ENCODE measurements at regions not wholly inside any gene's neighbourhood (a gene's known extent, or its start where the extent isn't known, plus 50 kb on each side); places are given as distances from the start of the nearest gene placed in this dataset.

GRCh38 chr5:93267276-93267675 is 313.7 kb downstream of the NR2F1-AS1 start:
- H3K4me3 ChIP-seq (ENCODE audit: low read depth in 2 of 2, low read length in 2 of 2), result no peak overlapping the region
- H3K36me3 ChIP-seq (ENCODE audit: control insufficient read depth, insufficient read depth, low read length), result no peaks in the 10 kb centered on the region
- ChIA-PET POLR2A (no interaction called here), CTCF (no interaction called here)
- H3K27ac ChIP-seq (ENCODE audit: low read length), result no peak overlapping the region
- in situ Hi-C loops (cut with HindIII; ENCODE audit: low pct_unique_long_range_greater_than_20kb, low sequenced_read_pairs), result no loop called here
- H3K4me1 ChIP-seq (ENCODE audit: control insufficient read depth, insufficient read depth, low read length), result no peaks in the 10 kb centered on the region
- H3K27me3 ChIP-seq (ENCODE audit: control insufficient read depth, insufficient read depth, low read length), result no peaks in the 10 kb centered on the region
- no peak for DNase-seq (ENCODE audit: low read depth, low spot score)
- H3K9me3 ChIP-seq (ENCODE audit: control insufficient read depth, insufficient read depth, low read depth, low read length), result no peaks in the 10 kb centered on the region
- TF ChIP-seq, protein P1, sequence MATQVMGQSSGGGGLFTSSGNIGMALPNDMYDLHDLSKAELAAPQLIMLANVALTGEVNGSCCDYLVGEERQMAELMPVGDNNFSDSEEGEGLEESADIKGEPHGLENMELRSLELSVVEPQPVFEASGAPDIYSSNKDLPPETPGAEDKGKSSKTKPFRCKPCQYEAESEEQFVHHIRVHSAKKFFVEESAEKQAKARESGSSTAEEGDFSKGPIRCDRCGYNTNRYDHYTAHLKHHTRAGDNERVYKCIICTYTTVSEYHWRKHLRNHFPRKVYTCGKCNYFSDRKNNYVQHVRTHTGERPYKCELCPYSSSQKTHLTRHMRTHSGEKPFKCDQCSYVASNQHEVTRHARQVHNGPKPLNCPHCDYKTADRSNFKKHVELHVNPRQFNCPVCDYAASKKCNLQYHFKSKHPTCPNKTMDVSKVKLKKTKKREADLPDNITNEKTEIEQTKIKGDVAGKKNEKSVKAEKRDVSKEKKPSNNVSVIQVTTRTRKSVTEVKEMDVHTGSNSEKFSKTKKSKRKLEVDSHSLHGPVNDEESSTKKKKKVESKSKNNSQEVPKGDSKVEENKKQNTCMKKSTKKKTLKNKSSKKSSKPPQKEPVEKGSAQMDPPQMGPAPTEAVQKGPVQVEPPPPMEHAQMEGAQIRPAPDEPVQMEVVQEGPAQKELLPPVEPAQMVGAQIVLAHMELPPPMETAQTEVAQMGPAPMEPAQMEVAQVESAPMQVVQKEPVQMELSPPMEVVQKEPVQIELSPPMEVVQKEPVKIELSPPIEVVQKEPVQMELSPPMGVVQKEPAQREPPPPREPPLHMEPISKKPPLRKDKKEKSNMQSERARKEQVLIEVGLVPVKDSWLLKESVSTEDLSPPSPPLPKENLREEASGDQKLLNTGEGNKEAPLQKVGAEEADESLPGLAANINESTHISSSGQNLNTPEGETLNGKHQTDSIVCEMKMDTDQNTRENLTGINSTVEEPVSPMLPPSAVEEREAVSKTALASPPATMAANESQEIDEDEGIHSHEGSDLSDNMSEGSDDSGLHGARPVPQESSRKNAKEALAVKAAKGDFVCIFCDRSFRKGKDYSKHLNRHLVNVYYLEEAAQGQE (IDR thresholded peaks at IDR 0.05; ENCODE audit: insufficient read depth in 1 of 2, low read depth in 2 of 2, low read length in 1 of 2), result no peak
- TF ChIP-seq POLR2AphosphoS5 (IDR thresholded peaks at IDR 0.05; ENCODE audit: low read depth, low read length) (no peak), SIN3A (IDR thresholded peaks at IDR 0.05; ENCODE audit: borderline replicate concordance, insufficient read depth, low read depth, low read length) (no peak), TCF7L2 (IDR thresholded peaks at IDR 0.05; ENCODE audit: low read depth, low read length) (no peak)
- TF ChIP-seq, protein P2, sequence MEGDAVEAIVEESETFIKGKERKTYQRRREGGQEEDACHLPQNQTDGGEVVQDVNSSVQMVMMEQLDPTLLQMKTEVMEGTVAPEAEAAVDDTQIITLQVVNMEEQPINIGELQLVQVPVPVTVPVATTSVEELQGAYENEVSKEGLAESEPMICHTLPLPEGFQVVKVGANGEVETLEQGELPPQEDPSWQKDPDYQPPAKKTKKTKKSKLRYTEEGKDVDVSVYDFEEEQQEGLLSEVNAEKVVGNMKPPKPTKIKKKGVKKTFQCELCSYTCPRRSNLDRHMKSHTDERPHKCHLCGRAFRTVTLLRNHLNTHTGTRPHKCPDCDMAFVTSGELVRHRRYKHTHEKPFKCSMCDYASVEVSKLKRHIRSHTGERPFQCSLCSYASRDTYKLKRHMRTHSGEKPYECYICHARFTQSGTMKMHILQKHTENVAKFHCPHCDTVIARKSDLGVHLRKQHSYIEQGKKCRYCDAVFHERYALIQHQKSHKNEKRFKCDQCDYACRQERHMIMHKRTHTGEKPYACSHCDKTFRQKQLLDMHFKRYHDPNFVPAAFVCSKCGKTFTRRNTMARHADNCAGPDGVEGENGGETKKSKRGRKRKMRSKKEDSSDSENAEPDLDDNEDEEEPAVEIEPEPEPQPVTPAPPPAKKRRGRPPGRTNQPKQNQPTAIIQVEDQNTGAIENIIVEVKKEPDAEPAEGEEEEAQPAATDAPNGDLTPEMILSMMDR (IDR thresholded peaks at IDR 0.05), result no peak
- BruUV-seq (replicated peaks), result no TSS peak
- ATAC-seq, result no peak
- intact Hi-C loops (cut with micrococcal nuclease; ENCODE audit: unreplicated experiment), result no loop called here

DNA sequence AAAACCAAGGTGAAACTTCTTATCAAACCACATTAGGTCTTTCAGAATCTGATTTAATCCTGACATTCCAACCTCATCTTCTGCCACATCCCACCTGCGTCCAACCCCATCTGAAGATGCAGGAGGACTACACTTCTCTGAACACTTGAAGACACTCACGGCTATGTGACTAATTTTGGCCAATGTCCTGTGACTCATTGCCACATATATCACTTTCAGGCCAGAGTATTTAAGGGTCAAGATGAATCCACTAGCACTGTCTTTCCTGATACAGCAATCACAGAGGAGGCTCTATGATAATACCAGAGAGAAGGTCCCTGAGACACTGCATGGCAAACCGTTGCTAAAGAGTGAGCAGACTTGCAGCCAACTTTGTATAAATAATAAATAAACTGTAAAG is 323.4 kb downstream of the NR2F1-AS1 start:
- CTCF ChIA-PET, result no interaction called here
- H3K27me3 ChIP-seq (ENCODE audit: control insufficient read depth, insufficient read depth, low read length), result no peaks in the 10 kb centered on the region
- POLR2A ChIA-PET, result no interaction called here
- ATAC-seq (no peak), DNase-seq (ENCODE audit: low read depth, low spot score) (no peak)
- in situ Hi-C loops (cut with HindIII; ENCODE audit: low pct_unique_long_range_greater_than_20kb, low sequenced_read_pairs) (no loop called here), intact Hi-C loops (cut with micrococcal nuclease; ENCODE audit: unreplicated experiment) (no loop called here)
- BruUV-seq (replicated peaks), result no TSS peak
- H3K27ac ChIP-seq (ENCODE audit: low read length), result peak overlapping the region; percentile 21; the same call in 1 of the 2 replicates
- H3K4me1 ChIP-seq (ENCODE audit: control insufficient read depth, insufficient read depth, low read length), result no peaks in the 10 kb centered on the region
- TF ChIP-seq SIN3A (IDR thresholded peaks at IDR 0.05; ENCODE audit: borderline replicate concordance, insufficient read depth, low read depth, low read length) (no peak), POLR2AphosphoS5 (IDR thresholded peaks at IDR 0.05; ENCODE audit: low read depth, low read length) (no peak), TCF7L2 (IDR thresholded peaks at IDR 0.05; ENCODE audit: low read depth, low read length) (no peak)
- TF ChIP-seq, protein P2 (IDR thresholded peaks at IDR 0.05), result no peak
- TF ChIP-seq, protein P1 (IDR thresholded peaks at IDR 0.05; ENCODE audit: insufficient read depth in 1 of 2, low read depth in 2 of 2, low read length in 1 of 2), result no peak
- no peak overlapping the region for H3K4me3 ChIP-seq (ENCODE audit: low read depth in 2 of 2, low read length in 2 of 2)
- H3K36me3 ChIP-seq (ENCODE audit: control insufficient read depth, insufficient read depth, low read length), result no peaks in the 10 kb centered on the region
- no peaks in the 10 kb centered on the region for H3K9me3 ChIP-seq (ENCODE audit: control insufficient read depth, insufficient read depth, low read depth, low read length)
